ENCODE measurements at regions not wholly inside any gene's neighbourhood (a gene's known extent, or its start where the extent isn't known, plus 50 kb on each side); places are given as distances from the start of the nearest gene placed in this dataset.

GRCh38 chr5:167489202-167489601 lies 802.2 kb upstream of the WWC1 start:
- no peak for DNase-seq (ENCODE audit: low read depth)
- H3K4me3 ChIP-seq (ENCODE audit: low read depth, low read length) = no peak overlapping the region
- no peak for TF ChIP-seq CTCF (IDR thresholded peaks at IDR 0.05; ENCODE audit: low read depth, low read length, missing control alignments)
- in situ Hi-C loops (cut with HindIII; ENCODE audit: low sequenced_read_pairs) = no loop called here

GRCh38 chr5:167503926-167504720 lies 787.3 kb upstream of the WWC1 start:
- no peak for TF ChIP-seq CTCF (IDR thresholded peaks at IDR 0.05; ENCODE audit: low read depth, low read length, missing control alignments)
- DNase-seq (ENCODE audit: low read depth) = peak; percentile 29
- H3K4me3 ChIP-seq (ENCODE audit: low read depth, low read length) = no peak overlapping the region
- in situ Hi-C loops (cut with HindIII; ENCODE audit: low sequenced_read_pairs) = no loop called here

DNA sequence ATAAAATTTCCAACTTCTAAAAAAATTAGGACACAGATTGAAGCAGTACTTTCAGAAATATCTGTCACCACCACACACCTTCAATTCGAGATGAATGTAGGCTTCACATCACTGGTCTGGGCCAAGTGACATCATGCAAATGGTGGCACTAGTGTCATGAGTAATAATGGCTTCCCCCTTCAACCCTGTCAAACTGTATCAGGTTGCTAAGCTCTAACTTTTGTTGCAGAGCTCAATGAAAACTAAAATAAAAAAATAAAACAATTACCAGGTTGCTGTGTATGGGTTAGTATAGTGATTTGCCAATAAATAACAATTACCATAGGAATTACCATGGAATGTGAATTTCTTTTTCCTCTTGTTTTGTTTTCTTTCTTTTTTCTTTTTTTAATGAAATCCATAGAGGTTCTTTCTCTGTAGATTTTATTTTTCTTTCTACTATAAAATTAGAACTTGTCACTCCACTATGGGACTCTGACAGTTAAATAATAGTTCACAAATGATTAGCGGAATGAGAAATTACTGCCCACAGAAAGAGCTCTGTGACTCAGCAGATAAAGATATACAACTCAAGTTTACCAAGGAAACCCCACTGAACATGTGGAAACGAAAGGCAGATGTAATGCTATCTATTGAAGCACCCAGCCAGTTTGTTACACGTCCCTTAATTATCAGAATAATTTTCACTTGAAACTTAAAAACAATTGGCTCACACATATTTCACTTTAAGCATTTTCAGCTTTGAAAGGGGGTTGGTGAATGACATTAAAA lies 783.8 kb upstream of the WWC1 start:
- no peak overlapping the region for H3K4me3 ChIP-seq (ENCODE audit: low read depth, low read length)
- no peak for TF ChIP-seq CTCF (IDR thresholded peaks at IDR 0.05; ENCODE audit: low read depth, low read length, missing control alignments)
- DNase-seq (ENCODE audit: low read depth) = no peak
- in situ Hi-C loops (cut with HindIII; ENCODE audit: low sequenced_read_pairs) = no loop called here

DNA sequence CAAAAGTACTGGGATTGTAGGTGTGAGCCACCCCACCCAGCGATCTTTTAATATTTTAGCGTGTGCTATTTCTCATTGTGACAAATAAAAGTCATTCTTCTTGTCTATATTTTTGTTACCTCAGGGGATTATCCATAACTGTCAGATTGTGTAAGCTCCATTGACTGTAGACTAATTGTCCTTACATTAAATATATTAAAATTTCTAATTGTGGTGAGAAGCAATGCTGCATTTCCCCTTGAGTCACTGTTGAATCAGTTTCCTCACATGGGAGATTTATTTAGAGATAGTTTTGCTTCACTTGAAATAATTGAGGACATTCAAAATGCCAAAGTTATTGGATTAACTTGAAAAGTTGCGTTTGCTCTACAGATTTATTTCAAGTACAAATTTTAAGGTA lies 782.4 kb upstream of the WWC1 start:
- TF ChIP-seq CTCF (IDR thresholded peaks at IDR 0.05; ENCODE audit: low read depth, low read length, missing control alignments) = no peak
- H3K4me3 ChIP-seq (ENCODE audit: low read depth, low read length) = no peak overlapping the region
- in situ Hi-C loops (cut with HindIII; ENCODE audit: low sequenced_read_pairs) = no loop called here
- DNase-seq (ENCODE audit: low read depth) = no peak

DNA sequence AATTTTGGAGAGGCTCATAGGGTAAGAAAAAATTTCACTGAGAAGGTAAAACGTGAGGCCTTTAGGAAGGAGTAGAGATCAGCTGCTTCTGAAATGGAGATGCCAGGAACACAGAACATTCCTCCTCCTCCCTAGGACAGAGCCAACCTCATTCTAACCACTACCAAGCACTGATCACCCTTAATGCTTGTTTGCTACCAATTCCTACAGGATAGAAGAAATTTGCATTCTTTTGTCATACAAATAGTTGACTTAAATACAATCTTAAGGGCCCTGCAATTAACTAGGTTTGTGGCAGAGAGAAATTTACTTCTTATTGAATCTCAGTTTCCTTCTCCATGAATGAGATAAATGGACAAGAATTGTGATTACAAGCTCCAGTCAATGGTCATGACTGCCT lies 780.2 kb upstream of the WWC1 start:
- no peak for DNase-seq (ENCODE audit: low read depth)
- H3K4me3 ChIP-seq (ENCODE audit: low read depth, low read length) = no peak overlapping the region
- in situ Hi-C loops (cut with HindIII; ENCODE audit: low sequenced_read_pairs) = no loop called here
- no peak for TF ChIP-seq CTCF (IDR thresholded peaks at IDR 0.05; ENCODE audit: low read depth, low read length, missing control alignments)

GRCh38 chr5:167512111-167512510 lies 779.3 kb upstream of the WWC1 start:
- no peak for TF ChIP-seq CTCF (IDR thresholded peaks at IDR 0.05; ENCODE audit: low read depth, low read length, missing control alignments)
- in situ Hi-C loops (cut with HindIII; ENCODE audit: low sequenced_read_pairs) = no loop called here
- H3K4me3 ChIP-seq (ENCODE audit: low read depth, low read length) = no peak overlapping the region
- no peak for DNase-seq (ENCODE audit: low read depth)

Measured in astrocyte of the cerebellum (primary cell).